SK-N-MC (cell line): ENCODE measurements at regions not wholly inside any gene's neighbourhood (a gene's known extent, or its start where the extent isn't known, plus 50 kb on each side); places are given as distances from the start of the nearest gene placed in this dataset.

Experiments
- DNase-seq: peaks from one replicate; pipeline ENCODE4 v3.0.0-alpha.2; 2011; ENCODE audit warnings: low read depth, low spot score
- H3K27ac ChIP-seq: fragments of 200-600 bp; sonication (generic); 2 replicates; pipeline ENCODE4 v1.5.1; 2016; ENCODE audit warnings: mixed run types
- H3K36me3 ChIP-seq: fragments of 200-600 bp; sonication (generic); 2 replicates; pipeline ENCODE4 v1.6.1; 2017; ENCODE audit warnings: antibody characterized with exemption, low read length, mixed read lengths; ENCODE audit not compliant: insufficient read depth
- H3K4me3 ChIP-seq: fragments of 200-600 bp; sonication (generic); 2 replicates; pipeline ENCODE4 v1.5.1; 2016
- H3K9ac ChIP-seq: fragments of 200-600 bp; sonication (generic); 2 replicates; pipeline ENCODE4 v1.8.0; 2017; ENCODE audit warnings: mixed run types, mixed read lengths; ENCODE audit not compliant: insufficient read length
- H3K9me3 ChIP-seq: fragments of 200-600 bp; sonication (generic); 2 replicates; pipeline ENCODE4 v1.6.1; 2017; ENCODE audit warnings: low read depth, mild to moderate bottlenecking, antibody characterized with exemption, low read length, moderate library complexity, mixed read lengths
- EZH2 ChIP-seq: fragments of 200-600 bp; sonication (generic); IDR thresholded peaks from one replicate; pipeline ENCODE4 v1.6.1; 2017; ENCODE audit warnings: antibody characterized with exemption
- FOXP2 ChIP-seq: optimal IDR thresholded peaks from 2 replicates; pipeline ENCODE3; 2011; ENCODE audit warnings: mild to moderate bottlenecking, moderate library complexity; ENCODE audit not compliant: insufficient read depth; ENCODE audit errors: extremely low read length, control extremely low read depth
- POLR2AphosphoS5 ChIP-seq: IDR thresholded peaks from 2 replicates; pipeline ENCODE4 v1.6.1; 2012; ENCODE audit warnings: mild to moderate bottlenecking, low read depth, low read length, borderline replicate concordance

DNA sequence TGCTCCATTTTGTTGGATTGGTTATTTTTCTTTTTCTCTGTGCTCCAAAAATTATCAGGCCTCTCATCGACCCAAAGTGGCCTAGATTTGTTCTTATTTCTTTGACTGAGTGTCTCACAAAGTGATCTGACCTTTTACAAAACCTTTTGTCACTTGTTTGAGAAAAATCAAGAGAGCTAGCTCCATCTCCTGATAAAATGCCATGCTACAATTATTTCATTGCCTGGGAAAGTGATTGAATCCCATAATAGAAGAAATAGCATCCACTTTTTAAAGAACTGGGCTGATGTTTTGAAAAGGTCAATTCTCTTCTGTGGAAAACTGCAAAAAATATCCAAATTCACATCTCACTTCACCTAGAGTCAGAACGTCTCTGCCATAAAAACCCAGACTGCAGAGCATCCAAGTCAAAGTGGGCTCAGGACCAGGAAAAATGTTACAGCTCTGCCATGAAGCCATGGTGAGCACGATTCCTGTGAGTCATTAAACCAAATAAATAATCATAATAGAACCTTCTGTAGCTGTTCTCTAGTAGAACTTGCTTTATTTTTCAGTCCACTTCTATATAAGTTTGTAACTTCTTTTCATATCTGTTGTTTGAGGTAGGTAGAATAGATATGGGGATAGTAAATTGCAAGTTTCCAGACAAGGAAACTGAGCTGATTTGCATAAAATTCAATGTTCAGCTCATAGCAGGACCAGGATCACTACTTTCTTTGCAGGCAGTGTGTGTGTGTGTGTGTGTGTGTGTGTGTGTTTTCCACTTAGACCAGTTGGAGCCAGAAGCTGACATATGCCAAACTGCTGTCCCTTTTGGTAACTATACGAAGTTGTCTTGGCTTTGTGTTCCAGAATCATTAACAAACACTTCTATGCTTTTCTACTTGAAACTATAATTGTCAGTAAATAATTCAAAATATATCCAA lies 632.5 kb upstream of the ANKRD30A start:
- Histone ChIP-seq H3K9me3 (no peaks in the 10 kb centered on the region), H3K36me3 (no peaks in the 10 kb centered on the region), H3K4me3 (no peak overlapping the region), H3K27ac (no peak overlapping the region), H3K9ac (no peak overlapping the region)
- DNase-seq = no peak
- TF ChIP-seq POLR2AphosphoS5 (no peak), FOXP2 (no peak), EZH2 (no peak)

DNA sequence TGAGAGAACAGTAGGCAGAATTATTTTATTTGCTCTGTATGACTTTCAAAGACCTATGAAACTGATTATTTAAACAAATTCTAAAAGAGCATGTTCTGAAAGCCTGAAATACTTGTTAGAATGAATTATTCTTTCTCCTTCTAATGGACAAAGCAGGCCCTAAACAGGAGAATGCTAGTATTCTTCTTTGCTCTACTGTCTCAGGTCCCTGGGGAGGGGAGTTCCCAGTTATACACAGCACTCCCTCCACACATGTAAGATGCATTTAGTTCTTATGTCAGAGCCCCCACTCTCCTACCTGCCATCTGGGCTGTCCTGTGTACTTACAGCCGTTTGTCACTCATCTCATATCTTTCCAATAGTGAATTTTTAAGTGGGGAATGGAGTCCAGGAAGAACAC lies 633.5 kb upstream of the ANKRD30A start:
- Histone ChIP-seq H3K9ac (no peak overlapping the region), H3K36me3 (no peaks in the 10 kb centered on the region), H3K4me3 (no peak overlapping the region), H3K27ac (no peak overlapping the region), H3K9me3 (no peaks in the 10 kb centered on the region)
- TF ChIP-seq EZH2 = no peak
- no peak for TF ChIP-seq POLR2AphosphoS5
- no peak for TF ChIP-seq FOXP2
- DNase-seq = no peak

DNA sequence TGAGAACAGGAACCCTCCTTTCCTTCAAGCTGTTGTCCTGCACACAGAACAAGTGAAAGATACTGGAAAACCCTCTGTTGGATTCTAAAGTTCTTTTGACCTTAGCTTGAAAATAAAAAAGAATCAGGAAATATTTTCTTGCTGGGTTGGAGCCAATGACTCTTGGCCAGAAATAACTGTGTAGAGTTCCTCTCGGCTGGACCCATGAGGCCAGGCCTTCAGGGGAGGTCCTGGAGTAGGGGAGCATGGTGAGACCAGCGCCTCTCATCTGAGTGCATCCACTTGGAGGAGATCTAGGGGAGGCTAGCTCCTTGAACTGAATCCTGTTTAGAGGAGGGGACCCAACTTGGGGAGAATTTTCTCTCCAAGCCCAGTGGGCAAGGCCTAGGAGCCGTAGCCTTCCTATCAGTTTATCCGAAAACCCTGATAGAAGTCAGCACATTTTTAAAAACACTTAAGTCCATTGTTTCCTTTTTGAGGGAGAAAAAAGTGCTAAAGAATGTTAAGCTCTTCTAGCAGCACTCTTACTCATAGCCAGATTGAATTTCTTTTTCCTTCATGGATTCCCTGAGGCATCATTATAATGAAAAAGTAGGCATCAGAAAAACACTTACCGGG lies 635.7 kb upstream of the ANKRD30A start:
- TF ChIP-seq POLR2AphosphoS5 (no peak), EZH2 (no peak), FOXP2 (no peak)

DNA sequence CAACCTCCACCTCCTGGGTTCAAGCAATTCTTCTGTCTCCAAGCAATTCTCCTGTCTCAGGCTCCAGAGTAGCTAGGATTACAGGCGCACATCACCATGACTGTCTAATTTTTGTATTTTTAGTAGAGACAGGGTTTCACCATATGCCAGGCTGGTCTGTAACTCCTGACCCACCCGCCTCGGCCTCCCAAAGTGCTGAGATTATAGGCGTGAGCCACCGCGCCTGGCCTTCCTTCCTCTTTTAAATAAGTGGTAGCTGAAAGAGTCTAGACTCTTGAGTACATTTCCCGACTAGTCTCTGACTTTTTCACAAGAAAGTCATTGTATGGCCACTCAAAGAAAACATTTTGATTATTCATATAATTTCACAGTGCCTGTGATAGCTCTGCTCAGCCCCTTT lies 636.2 kb upstream of the ANKRD30A start:
- Histone ChIP-seq H3K9ac (no peak overlapping the region), H3K36me3 (no peaks in the 10 kb centered on the region), H3K27ac (no peak overlapping the region), H3K9me3 (no peaks in the 10 kb centered on the region), H3K4me3 (no peak overlapping the region)
- TF ChIP-seq POLR2AphosphoS5 (no peak), EZH2 (no peak), FOXP2 (no peak)
- DNase-seq = no peak

More for the DNA sequence above, 635.7 kb upstream of the ANKRD30A start:
- no peak overlapping the region for H3K9ac ChIP-seq
- no peaks in the 10 kb centered on the region for H3K36me3 ChIP-seq
- peak overlapping the region; percentile 42 for H3K27ac ChIP-seq
- no peak overlapping the region for H3K4me3 ChIP-seq
- no peak for DNase-seq
- no peaks in the 10 kb centered on the region for H3K9me3 ChIP-seq

DNA sequence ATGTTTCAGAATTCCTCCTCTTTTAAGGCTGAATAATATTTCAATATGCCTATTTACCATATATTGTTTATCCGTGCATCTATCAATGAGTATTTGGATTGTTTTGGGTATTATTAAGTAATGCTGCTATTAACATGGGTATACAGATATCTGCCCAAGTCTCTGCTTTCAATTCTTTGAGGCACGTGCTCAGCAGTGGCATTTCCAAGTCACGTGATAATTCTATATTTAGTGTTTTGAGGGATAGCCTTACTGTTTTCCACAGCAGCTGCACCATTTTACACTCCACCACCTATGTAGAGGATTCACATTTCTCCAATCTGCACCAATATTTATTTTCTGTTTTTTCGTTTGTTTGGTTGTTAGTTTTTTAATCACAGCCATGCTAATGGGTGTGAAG lies 636.8 kb upstream of the ANKRD30A start:
- H3K36me3 ChIP-seq = no peaks in the 10 kb centered on the region
- TF ChIP-seq FOXP2 (no peak), POLR2AphosphoS5 (no peak), EZH2 (no peak)
- no peaks in the 10 kb centered on the region for H3K9me3 ChIP-seq
- no peak overlapping the region for H3K27ac ChIP-seq
- H3K9ac ChIP-seq = no peak overlapping the region
- H3K4me3 ChIP-seq = no peak overlapping the region
- no peak for DNase-seq

DNA sequence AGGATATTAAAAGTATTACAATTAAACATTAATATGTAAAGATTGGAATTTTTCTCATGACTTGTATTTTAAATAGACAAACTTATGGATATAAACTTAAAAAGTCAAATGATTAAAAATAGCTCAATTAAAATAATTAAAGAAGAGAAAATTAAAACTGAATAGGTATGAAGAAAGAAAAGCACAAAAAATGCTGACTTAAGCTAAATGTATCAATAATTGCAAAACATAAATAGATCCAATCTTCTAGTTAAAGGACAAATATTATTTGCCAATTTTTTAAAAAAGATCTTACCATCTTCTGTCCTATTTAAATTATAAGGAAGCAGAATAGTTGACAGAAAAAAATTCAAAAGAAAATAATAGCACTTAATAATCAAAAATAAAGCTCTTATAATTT lies 646.3 kb upstream of the ANKRD30A start:
- no peak for DNase-seq
- Histone ChIP-seq H3K9me3 (no peaks in the 10 kb centered on the region), H3K27ac (no peak overlapping the region), H3K4me3 (no peak overlapping the region), H3K36me3 (no peaks in the 10 kb centered on the region), H3K9ac (no peak overlapping the region)
- TF ChIP-seq POLR2AphosphoS5 = no peak
- no peak for TF ChIP-seq EZH2
- TF ChIP-seq FOXP2 = no peak

DNA sequence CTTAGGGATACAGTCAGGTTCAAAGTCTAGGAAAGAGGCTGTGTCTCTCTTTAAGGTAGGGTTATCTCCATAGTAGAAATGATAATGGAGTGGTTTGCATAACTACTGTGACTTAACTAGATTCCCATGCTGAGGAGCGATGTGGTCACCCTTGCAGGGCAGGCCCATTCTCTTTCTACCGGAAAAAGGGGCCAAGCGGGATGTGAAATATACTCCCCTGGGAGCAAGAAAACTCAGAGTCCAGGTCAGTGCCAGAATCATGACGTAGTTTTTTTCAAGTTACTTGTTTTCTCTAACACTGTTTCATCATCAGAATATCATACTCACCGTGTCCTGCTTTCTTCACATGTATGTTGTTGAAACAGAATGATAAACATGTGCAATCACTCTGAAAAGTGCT lies 649.0 kb upstream of the ANKRD30A start:
- Histone ChIP-seq H3K9me3 (no peaks in the 10 kb centered on the region), H3K9ac (no peak overlapping the region), H3K4me3 (no peak overlapping the region), H3K27ac (no peak overlapping the region), H3K36me3 (no peaks in the 10 kb centered on the region)
- no peak for DNase-seq
- no peak for TF ChIP-seq FOXP2
- TF ChIP-seq POLR2AphosphoS5 = no peak
- no peak for TF ChIP-seq EZH2

DNA sequence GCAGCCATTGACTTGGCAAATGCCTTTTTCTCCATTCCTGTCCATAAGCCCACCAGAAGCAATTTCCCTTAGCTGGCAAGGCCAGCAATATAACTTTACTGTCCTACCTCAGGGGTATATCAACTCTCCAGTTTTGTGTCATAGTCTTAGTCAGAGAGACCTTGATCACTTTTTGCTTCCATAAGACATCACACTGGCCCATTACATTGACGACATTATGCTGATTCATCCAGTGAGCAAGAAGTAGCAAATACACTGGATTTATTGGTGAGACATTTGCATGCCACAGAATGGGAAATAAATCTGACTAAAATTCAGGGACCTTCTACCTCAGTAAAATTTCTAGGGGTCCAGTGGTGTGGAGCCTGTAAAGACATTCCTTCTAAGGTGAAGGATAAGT lies 649.7 kb upstream of the ANKRD30A start:
- H3K27ac ChIP-seq = no peak overlapping the region
- no peaks in the 10 kb centered on the region for H3K9me3 ChIP-seq
- H3K4me3 ChIP-seq = no peak overlapping the region
- TF ChIP-seq EZH2 = no peak
- TF ChIP-seq POLR2AphosphoS5 = no peak
- no peak for TF ChIP-seq FOXP2
- no peaks in the 10 kb centered on the region for H3K36me3 ChIP-seq
- H3K9ac ChIP-seq = no peak overlapping the region
- DNase-seq = no peak
